Glutamatergic neuron (in vitro differentiated cells): ENCODE measurements at regions not wholly inside any gene's neighbourhood (a gene's known extent, or its start where the extent isn't known, plus 50 kb on each side); places are given as distances from the start of the nearest gene placed in this dataset.

ENCODE experiments used
- DNase-seq: peaks from one replicate; pipeline ENCODE4 v3.0.0; 2022
- H3K27ac Mint-ChIP-seq: one replicate; pipeline ENCODE4 v1.8.0; 2020; ENCODE audit warnings: mild to moderate bottlenecking, mixed read lengths, inconsistent platforms; ENCODE audit not compliant: unreplicated experiment
- H3K27me3 Mint-ChIP-seq: one replicate; pipeline ENCODE4 v1.8.0; 2020; ENCODE audit warnings: mild to moderate bottlenecking, moderate library complexity, mixed read lengths, inconsistent platforms; ENCODE audit not compliant: unreplicated experiment
- H3K36me3 Mint-ChIP-seq: one replicate; pipeline ENCODE4 v1.8.0; 2020; ENCODE audit warnings: mild to moderate bottlenecking, mixed read lengths, inconsistent platforms; ENCODE audit not compliant: unreplicated experiment
- H3K4me1 Mint-ChIP-seq: one replicate; pipeline ENCODE4 v1.8.0; 2020; ENCODE audit warnings: mild to moderate bottlenecking, low read depth, mixed read lengths, inconsistent platforms; ENCODE audit not compliant: unreplicated experiment
- H3K4me3 Mint-ChIP-seq: one replicate; pipeline ENCODE4 v1.8.0; 2020; ENCODE audit warnings: mild to moderate bottlenecking, mixed read lengths, inconsistent platforms; ENCODE audit not compliant: unreplicated experiment
- H3K9me3 Mint-ChIP-seq: one replicate; pipeline ENCODE4 v1.8.0; 2020; ENCODE audit warnings: mild to moderate bottlenecking, moderate library complexity, mixed read lengths, inconsistent platforms; ENCODE audit not compliant: unreplicated experiment
- CTCF ChIP-seq: fragments of 200-600 bp; sonication (generic); IDR thresholded peaks from one replicate; pipeline ENCODE4 v1.5.0; 2021; ENCODE audit not compliant: partially characterized antibody, unreplicated experiment

- Mint-ChIP-seq H3K27ac (no peak overlapping the region), H3K9me3 (no peaks in the 10 kb centered on the region), H3K36me3 (no peaks in the 10 kb centered on the region), H3K27me3 (no peaks in the 10 kb centered on the region), H3K4me3 (no peak overlapping the region), H3K4me1 (no peaks in the 10 kb centered on the region)
- TF ChIP-seq CTCF, result no peak
- no peak for DNase-seq
Observed at GRCh38 chr12:73072214-73072613, 800.0 kb downstream of the TRHDE start.

- Mint-ChIP-seq H3K9me3 (no peaks in the 10 kb centered on the region), H3K4me1 (no peaks in the 10 kb centered on the region), H3K36me3 (no peaks in the 10 kb centered on the region), H3K27me3 (no peaks in the 10 kb centered on the region), H3K27ac (no peak overlapping the region), H3K4me3 (no peak overlapping the region)
- no peak for TF ChIP-seq CTCF
- DNase-seq, result no peak
Observed at GRCh38 chr12:73076760-73077159, 804.6 kb downstream of the TRHDE start.

- H3K27ac Mint-ChIP-seq, result no peak overlapping the region
- H3K9me3 Mint-ChIP-seq, result peaks cover 5% of the 10 kb centered on the region
- H3K4me1 Mint-ChIP-seq, result no peaks in the 10 kb centered on the region
- DNase-seq, result no peak
- H3K4me3 Mint-ChIP-seq, result no peak overlapping the region
- H3K27me3 Mint-ChIP-seq, result no peaks in the 10 kb centered on the region
- H3K36me3 Mint-ChIP-seq, result peaks cover 8% of the 10 kb centered on the region
- no peak for TF ChIP-seq CTCF
Observed at GRCh38 chr12:73083736-73084135, 811.6 kb downstream of the TRHDE start.

GRCh38 chr12:73106296-73106695 is 834.1 kb downstream of the TRHDE start:
- peaks cover 3% of the 10 kb centered on the region for H3K4me1 Mint-ChIP-seq
- H3K36me3 Mint-ChIP-seq, result no peaks in the 10 kb centered on the region
- H3K4me3 Mint-ChIP-seq, result no peak overlapping the region
- no peak for TF ChIP-seq CTCF
- H3K9me3 Mint-ChIP-seq, result no peaks in the 10 kb centered on the region
- no peak for DNase-seq
- no peaks in the 10 kb centered on the region for H3K27me3 Mint-ChIP-seq
- no peak overlapping the region for H3K27ac Mint-ChIP-seq

GRCh38 chr12:73106896-73107295 is 834.7 kb downstream of the TRHDE start:
- H3K4me1 Mint-ChIP-seq, result peaks cover 3% of the 10 kb centered on the region
- H3K27me3 Mint-ChIP-seq, result no peaks in the 10 kb centered on the region
- H3K27ac Mint-ChIP-seq, result no peak overlapping the region
- no peaks in the 10 kb centered on the region for H3K36me3 Mint-ChIP-seq
- TF ChIP-seq CTCF, result no peak
- DNase-seq, result no peak
- no peaks in the 10 kb centered on the region for H3K9me3 Mint-ChIP-seq
- no peak overlapping the region for H3K4me3 Mint-ChIP-seq
